ENCODE measurements at regions not wholly inside any gene's neighbourhood (a gene's known extent, or its start where the extent isn't known, plus 50 kb on each side); places are given as distances from the start of the nearest gene placed in this dataset.
"Not testable (repeated sequence)": the region's sequence is repeated elsewhere in the genome, so short reads cannot be mapped to it uniquely, and the experiment has no call there.

DNA sequence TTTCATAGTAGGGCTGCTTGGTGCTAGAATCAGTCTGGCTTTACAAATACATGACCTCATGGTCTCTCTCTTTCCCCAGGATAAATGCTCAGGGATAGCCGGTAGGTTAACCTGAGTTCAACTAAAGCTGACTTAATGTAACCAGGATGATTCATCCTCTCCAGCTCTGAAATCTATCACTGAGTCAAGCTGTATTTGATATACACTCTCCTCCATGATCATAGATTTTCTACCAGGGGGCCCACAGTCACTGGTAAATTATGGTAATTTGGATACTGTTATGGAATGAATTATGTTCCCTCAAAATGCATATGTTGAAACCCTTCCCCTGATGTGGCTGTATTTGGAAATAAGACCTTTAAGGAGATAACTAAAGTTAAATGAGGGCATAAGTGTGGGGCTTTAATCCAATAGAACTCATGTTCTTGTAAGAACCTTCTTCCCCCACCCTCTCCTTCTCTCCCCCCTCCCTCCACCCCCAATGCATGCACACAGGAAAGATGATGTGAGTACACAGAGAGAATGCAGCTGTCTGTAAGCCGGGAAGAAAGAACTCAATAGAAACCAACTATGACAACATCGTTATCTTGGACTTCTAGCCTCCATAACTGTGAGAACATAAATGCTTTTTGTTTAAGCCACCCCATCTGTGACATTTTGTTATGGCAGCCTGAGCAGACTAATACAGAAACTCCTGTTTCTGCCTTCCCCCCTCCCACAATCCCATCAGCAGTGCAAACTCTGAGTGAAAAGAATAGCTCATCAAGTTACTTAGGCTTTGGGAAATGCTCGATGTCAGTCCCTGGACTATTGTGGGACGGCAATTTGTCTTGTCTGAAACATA lies 134.9 kb upstream of the KYNU start:
- no peak for DNase-seq

DNA sequence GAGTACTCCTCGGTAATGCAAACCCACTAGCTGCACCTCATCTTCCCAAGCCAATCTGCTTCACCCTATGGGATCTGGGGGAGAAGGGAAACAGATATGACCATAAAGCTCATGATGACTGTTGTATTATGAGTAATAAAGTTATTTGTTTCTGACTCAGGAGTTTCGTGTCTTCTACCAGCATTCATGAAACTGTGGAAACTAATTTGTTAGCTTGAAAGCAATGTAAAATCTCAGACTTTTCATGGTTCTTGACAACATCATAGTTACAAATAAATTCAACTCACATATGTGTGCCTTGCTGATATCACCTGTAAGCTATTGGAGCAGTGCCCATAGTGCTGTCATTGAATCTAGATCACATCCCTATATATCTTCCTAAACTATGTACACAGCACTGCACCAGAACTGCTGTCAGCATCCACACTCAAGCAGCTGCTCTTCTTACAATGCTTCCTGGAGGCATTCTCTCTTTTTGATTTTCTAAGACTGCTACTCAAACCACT lies 135.6 kb upstream of the KYNU start:
- TF ChIP-seq POLR2A (IDR thresholded peaks at IDR 0.05; ENCODE audit: low read length): no peak
- no peak for TF ChIP-seq GATA1 (IDR thresholded peaks at IDR 0.05; ENCODE audit: low read depth, low read length)
- no peak for DNase-seq

More for the DNA sequence above, 134.9 kb upstream of the KYNU start:
- TF ChIP-seq GATA1 (IDR thresholded peaks at IDR 0.05; ENCODE audit: low read depth, low read length) (no peak), POLR2A (IDR thresholded peaks at IDR 0.05; ENCODE audit: low read length) (no peak)

DNA sequence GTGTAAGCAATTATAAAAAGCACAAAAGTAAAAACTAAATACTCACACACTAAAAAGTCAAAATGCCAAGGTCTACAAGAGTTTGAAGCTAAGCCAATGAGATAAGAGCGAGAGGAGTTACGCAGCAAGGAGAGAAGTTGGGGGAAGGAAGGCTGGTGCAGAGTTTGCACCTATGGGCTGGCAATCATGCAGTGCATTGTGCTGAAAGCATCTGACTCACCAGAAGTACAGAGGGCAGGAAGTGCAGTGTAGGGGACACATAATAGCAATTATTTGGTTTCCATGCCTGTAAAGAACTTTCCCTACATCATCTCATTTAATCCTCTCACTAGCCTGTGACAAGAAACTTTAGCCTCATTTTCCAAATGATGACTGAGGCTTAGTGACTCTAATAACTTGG lies 142.7 kb upstream of the KYNU start:
- no peak for DNase-seq
- TF ChIP-seq POLR2A (IDR thresholded peaks at IDR 0.05; ENCODE audit: low read length) (no peak), GATA1 (IDR thresholded peaks at IDR 0.05; ENCODE audit: low read depth, low read length) (no peak)

DNA sequence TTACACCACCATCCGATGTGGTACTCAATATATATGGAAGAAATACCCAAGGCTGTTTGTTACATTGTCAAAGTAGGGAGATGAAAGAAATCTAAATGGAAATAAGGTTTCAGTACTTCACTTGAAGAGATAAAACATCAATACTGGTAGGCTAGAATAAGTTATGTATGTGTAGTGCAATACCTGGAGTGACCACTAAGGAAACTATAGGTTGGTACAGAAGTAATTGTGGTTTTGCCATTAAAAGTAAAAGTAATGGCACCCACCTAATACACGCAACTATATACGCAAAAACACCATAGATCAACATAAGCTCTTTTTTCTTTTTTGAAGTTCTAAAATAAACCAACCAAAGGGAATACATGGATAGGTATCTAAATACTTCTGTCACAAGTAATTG lies 143.2 kb upstream of the KYNU start:
- TF ChIP-seq GATA1 (IDR thresholded peaks at IDR 0.05; ENCODE audit: low read depth, low read length) (no peak), POLR2A (IDR thresholded peaks at IDR 0.05; ENCODE audit: low read length) (no peak)

DNA sequence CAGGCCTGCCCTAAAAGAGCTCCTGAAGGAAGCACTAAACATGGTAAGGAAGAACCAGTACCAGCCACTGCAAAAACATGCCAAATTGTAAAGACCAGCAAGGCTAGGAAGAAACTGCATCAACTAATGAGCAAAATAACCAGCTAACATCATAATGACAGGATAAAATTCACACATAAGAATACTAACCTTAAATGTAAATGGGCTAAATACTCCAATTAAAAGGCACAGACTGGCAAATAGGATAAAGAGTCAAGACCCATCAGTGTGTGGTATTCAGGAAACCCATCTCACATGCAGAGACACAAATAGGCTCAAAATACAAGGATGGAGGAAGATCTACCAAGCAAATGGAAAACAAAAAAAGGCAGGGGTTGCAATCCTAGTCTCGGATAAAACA lies 147.7 kb upstream of the KYNU start:
- DNase-seq: not testable (repeated sequence)

More for the DNA sequence above, 143.2 kb upstream of the KYNU start:
- DNase-seq: no peak

DNA sequence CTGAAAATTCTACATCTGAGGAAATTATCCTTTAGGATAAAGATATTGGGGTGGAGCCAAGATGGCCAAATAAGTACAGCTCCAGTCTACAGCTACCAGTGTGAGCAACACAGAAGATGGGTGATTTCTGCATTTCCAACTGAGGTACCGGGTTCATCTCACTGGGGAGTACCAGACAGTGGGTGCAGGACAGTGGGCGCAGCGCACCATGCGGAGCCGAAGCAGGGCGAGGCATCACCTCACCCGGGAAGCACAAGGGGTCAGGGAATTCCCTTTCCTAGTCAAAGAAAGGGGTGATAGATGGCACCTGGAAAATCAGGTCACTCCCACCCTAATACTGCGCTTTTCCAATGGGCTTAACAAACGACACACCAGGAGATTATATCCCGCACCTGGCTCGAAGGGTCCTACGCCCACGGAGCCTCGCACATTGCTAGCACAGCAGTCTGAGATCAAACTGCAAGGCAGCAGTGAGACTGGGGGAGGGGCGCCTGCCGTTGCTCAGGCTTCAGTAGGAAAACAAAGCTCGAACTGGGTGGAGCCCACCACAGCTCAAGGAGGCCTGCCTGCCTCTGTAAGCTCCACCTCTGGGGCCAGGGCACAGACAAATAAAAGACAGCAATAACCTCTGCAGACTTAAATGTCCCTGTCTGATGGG lies 149.5 kb upstream of the KYNU start:
- not testable (repeated sequence) for DNase-seq

DNA sequence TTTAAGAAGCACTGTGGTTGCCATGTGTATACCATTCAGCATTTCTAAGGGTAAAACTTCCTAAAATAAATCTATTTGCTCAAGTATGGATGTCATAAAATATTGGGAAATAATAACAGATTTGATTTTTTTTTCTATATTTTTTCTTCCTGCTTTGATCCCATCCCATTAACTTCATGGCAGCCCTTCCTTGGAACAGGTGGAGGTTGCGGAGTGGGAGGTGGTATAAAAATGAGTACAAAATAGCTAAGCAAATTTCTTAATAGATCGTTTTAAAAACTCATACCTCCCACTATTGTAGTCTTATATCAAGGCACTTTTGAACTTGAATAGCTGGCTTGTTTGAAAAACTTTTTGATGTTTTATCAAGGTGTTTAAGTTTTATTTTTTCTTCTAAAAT lies 152.1 kb upstream of the KYNU start:
- DNase-seq: no peak
- TF ChIP-seq GATA1 (IDR thresholded peaks at IDR 0.05; ENCODE audit: low read depth, low read length) (no peak), POLR2A (IDR thresholded peaks at IDR 0.05; ENCODE audit: low read length) (no peak)

DNA sequence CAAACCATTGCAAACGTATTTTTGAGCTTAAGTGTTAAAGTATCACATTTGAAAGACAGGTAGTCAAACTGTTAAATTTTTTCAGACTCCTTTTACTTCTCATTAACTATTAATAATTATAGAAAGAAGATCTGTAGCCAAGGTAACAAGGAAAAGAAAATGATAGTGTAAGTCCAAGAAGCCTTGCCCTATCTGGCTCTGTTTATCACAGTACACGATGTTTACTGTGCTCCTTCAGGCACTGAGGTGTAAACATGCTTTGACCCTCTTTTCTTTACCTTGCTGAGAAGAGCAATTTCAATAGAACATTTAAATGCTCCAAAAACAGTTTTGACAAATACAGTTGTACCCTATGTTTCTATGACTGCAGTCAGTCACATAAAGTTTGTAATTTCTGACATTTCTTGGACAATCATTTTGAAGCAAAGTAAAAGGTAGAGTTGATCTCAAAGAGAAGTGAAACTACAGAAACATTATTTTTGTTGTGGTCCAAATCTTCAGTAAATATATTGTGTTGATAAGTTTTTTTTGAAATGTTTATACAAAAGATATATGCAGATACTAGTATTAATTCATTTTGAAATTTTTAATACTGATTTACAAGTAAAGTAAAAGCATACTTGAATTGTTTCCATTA lies 152.6 kb upstream of the KYNU start:
- TF ChIP-seq GATA1 (IDR thresholded peaks at IDR 0.05; ENCODE audit: low read depth, low read length): no peak
- no peak for TF ChIP-seq POLR2A (IDR thresholded peaks at IDR 0.05; ENCODE audit: low read length)
- DNase-seq: no peak

DNA sequence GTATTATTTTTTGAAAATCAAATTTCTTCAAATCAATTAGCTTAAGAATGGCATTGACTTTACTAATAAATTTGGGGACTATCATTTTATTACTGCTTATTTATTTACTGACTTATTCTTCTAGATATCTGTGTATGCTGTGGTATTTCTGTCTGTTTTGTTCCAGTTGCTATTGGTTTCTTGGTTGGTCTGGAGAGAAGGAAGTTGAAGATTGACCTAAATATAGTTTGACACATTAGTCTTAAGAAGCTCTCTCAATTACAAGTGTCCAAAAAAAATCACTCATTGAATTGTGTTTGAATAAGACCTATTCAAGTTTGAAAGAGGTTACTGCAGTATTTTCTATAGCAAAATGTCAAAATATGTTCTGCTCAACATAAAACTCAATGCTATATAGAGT lies 153.3 kb upstream of the KYNU start:
- no peak for TF ChIP-seq POLR2A (IDR thresholded peaks at IDR 0.05; ENCODE audit: low read length)
- TF ChIP-seq GATA1 (IDR thresholded peaks at IDR 0.05; ENCODE audit: low read depth, low read length): no peak
- DNase-seq: no peak

DNA sequence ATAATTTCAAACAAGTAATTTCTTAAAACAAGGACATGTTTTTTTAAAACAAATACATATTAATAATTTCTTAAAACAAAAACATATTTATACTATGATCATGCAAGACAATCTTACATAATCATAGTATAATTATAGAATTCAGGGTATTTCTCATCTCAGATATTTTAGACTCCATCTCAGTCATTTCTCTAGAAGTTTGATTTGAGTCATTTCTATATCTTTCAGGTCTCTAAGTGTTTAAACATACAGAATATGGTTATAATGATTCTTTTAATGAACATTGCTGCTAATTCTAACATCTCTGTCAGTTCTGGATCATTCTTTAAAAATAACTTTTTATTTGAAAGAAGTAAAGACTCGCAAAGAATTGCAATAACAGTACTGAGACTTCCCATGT lies 154.2 kb upstream of the KYNU start:
- no peak for DNase-seq
- TF ChIP-seq POLR2A (IDR thresholded peaks at IDR 0.05; ENCODE audit: low read length): no peak
- no peak for TF ChIP-seq GATA1 (IDR thresholded peaks at IDR 0.05; ENCODE audit: low read depth, low read length)

DNA sequence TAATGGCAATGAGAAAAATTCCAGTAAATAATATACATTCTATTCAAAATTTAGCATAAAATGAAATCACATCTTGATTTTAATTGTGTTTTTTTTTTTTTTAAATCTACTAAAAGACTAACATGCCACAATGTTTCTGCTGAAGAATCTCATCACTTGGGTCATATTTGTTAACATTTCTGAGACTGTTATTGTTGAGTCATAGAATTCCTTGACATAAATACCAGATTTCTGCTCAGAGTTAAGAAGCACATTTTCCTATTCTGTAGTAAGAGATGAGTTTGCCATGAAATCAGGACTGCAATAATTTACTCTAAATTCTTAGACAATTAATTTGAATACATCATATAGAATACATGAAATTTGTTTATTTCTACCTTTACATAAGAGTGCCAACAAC lies 154.9 kb upstream of the KYNU start:
- DNase-seq: no peak

DNA sequence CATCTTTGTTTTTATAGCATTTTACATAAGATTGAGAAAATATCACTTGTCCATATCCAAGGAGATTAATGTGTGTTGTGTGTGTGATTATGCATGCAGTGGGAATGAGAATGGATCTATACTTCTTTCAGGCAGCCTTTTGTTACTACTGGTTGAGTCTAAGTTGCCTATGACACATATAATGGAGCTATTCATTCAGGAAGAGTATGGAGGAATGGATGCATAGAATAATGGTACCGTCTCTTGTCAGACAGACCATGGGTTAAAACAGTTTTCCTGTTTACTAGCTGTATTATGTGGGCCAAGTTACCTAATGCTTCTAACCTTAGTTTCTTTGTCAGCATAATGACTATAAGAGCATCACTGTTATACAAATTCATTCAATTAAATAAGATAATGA lies 155.4 kb upstream of the KYNU start:
- TF ChIP-seq POLR2A (IDR thresholded peaks at IDR 0.05; ENCODE audit: low read length): no peak
- TF ChIP-seq GATA1 (IDR thresholded peaks at IDR 0.05; ENCODE audit: low read depth, low read length): no peak
- no peak for DNase-seq

More for the DNA sequence above, 154.9 kb upstream of the KYNU start:
- TF ChIP-seq POLR2A (IDR thresholded peaks at IDR 0.05; ENCODE audit: low read length): no peak
- TF ChIP-seq GATA1 (IDR thresholded peaks at IDR 0.05; ENCODE audit: low read depth, low read length): no peak

DNA sequence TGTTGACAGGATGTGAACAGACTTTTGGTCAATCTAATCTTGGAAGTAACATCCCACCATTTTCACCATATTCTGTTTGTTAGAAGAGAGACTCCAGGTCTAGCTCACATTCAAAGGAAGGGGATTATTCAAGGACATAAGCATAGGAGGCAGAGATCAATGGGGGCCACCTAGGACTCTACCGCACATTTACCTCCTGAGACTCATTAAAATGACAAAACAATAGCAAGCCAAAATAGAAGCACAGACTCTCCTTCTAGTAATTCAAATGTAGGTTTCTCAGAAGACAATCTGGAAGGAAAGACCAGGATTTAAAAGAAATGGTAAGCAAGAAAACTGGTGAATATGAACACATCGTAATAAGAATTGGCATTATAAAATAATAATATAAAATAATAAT lies 156.4 kb upstream of the KYNU start:
- TF ChIP-seq GATA1 (IDR thresholded peaks at IDR 0.05; ENCODE audit: low read depth, low read length) (no peak), POLR2A (IDR thresholded peaks at IDR 0.05; ENCODE audit: low read length) (no peak)
- DNase-seq: no peak

DNA sequence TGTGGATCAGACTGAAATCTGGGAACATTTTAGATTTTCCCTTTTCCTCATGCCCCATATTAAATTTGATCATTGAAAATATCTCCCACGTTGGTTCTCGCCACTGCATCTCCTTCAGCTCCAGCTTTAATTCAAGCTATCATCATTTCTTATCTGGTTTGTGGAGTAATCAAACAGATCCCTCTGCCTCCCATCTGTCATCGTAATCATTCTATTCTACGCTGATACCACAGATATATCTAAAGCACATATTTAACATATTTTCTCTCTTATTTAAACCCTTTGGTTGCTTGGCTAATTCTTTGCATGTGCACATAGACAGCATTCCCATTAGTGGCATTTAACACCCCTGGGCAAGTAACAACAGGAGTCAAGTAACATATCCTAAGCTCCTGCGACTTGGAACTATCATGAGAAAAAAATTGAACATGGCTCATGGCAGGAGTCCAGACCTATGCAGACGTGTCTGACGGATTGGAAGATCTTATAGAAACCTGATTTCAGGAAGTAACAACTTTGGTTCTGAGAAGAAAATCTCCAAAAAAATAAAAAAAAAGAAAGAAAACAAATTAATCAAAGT lies 158.8 kb upstream of the KYNU start:
- TF ChIP-seq GATA1 (IDR thresholded peaks at IDR 0.05; ENCODE audit: low read depth, low read length) (no peak), POLR2A (IDR thresholded peaks at IDR 0.05; ENCODE audit: low read length) (no peak)
- no peak for DNase-seq
